NCI-H146 treated with DMSO at 0.1 percent for 48 hours (cell line): ENCODE measurements at regions not wholly inside any gene's neighbourhood (a gene's known extent, or its start where the extent isn't known, plus 50 kb on each side); places are given as distances from the start of the nearest gene placed in this dataset.
"Not testable (repeated sequence)": the region's sequence is repeated elsewhere in the genome, so short reads cannot be mapped to it uniquely, and the experiment has no call there.

Experiments used
- DNase-seq: peaks from one replicate; lab custom pipeline; 2025; ENCODE audit not compliant: unreplicated experiment; lab: John Stamatoyannopoulos, UW

GRCh38 chrX:13478740-13479451, 90.5 kb upstream of the EGFL6 start:
- DNase-seq: no peak

GRCh38 chrX:13476384-13476783, 93.0 kb upstream of the EGFL6 start:
- DNase-seq: no peak

GRCh38 chrX:13474164-13474516, 95.3 kb upstream of the EGFL6 start:
- no peak for DNase-seq

DNA sequence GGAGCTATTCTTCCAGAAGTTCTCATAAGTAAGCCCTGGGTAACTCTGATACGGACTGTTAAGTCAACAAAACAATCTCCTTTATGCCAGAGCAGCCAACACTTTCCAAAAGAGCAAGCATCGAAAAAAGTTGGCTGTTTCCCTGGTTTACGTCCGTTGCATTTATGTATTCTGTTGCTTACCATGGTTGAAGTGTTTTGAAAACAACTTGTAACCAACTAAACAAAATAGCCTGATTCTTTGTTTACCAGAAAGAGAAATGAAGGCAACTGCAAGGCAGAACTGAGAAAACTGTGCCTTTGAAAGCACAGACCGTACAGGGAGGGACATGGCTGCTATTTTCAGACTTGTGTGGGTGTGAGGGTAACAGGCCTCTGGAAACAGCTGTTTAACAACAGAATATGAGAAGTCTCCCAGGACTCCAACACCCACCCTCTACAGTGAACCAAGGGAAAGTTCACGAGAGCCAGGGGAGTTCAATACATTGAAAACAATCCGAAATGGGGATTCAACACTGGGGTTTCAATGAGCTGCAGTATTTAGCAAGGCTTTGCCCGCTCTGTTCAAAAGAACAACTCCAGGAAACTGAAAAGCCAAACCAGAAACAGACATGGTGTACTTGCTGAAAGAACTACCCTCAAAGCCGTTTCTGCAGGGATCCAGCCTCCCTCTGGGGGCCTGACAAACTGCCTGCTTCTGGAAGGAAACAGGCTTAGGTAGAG, 95.8 kb upstream of the EGFL6 start:
- no peak for DNase-seq

DNA sequence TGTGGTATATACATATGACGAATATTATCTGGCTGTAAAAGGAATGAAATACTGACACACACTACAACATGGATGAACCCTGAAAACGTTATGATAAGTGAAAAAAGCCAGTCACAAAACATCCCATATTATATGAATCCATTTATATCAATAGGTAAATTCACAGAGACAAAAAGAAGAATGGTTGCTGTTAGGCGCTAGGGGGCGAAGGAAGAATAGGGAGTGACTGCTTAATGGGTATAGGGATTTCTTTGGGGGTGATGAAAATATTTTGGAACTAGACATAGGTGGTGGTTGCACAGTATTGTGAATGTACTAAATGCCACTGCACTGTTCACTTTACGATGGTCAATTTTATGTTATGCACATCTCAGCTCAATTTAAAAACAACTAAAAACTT, 96.4 kb upstream of the EGFL6 start:
- no peak for DNase-seq

GRCh38 chrX:13471269-13471668, 98.1 kb upstream of the EGFL6 start:
- DNase-seq: no peak

DNA sequence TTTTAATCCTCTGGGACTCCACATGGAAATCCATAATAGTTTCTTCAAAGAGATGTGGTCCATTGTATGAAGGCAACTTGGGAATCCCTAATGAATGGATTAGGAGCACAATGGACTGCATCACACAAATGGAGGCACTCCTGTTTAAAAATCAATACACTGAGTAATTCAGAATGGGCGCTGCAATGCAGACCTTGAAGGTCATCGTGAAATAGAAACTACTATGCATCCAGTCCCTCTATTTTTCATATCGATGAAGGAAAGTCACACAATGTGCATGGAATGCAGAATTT, 98.8 kb upstream of the EGFL6 start:
- no peak for DNase-seq

DNA sequence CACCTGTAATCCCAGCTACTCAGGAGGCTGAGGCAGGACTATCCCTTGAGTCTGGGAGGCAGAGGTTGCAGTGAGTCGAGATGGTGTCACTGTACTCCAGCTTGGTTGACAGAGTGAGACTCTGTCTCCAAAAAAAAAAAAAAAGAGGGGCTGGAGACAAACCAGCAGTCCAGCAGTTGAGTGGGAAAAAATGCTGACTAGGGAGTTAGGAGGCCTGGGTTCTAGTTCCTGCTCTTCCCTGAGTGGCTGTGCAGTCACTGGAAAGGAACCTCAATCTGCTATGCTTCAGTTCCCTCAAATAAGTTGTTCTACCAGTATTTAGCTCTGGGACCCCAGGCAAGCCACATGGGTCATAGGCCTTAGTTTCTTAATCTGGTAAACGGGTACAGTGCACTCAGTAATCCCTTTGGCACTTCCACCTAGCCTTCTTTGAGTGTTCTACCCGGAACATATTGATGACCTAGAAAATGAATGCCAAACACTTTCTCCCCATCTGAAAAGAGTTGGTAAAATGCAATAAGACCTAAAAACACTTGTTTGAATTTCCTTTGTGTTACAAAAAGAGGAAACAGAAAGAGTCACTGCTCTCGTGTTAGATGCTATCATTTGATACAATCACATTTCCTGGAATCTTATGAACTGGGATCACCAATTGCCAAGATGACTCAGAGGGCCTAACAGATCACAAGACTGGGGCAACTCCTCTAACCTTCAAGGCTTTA, 99.3 kb upstream of the EGFL6 start:
- DNase-seq: no peak

DNA sequence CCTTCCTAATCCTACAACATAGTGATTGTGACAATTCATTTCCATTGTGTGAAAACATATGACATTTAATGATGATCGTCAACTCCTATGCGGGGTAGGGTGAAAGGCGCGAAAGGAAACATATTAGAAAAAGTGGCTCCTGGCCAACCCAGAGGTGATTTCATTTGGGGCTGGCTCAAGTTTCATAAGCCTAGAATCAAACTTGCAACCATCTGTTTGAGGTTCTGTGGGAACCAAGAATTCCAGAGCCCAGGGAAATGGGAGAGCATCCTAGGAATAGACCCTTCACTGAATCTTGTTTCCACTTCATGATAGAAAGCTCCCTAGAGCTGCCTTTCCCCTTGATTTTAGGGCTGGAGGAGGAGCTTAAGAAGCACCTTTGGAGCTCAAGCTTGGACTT, 101.3 kb upstream of the EGFL6 start:
- DNase-seq: no peak

DNA sequence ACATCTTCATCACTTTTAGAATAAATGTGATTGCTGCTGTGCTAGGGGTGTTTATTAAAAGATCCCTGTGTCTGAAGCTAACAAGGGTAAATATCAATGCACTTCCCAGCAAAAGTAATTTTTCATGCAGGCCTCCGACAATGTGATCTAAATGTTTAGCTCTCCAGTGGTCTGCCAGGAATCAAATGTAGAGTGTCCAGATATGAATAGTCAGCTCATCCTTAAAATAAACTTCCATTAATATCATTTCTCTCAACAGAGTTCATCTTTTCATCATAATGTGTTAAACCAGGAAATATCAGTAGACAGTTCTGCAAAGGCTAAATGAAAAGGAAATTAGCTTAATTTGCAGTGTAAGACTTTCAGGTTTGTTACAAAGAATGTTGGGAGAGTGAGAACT, 102.2 kb upstream of the EGFL6 start:
- DNase-seq: no peak

- no peak for DNase-seq
Observed at GRCh38 chrX:13464599-13465275, 104.7 kb upstream of the EGFL6 start.

- DNase-seq: peak; percentile 68
Observed at GRCh38 chrX:13463608-13464007, 105.8 kb upstream of the EGFL6 start.

- no peak for DNase-seq
Observed at GRCh38 chrX:13452283-13452682, 117.1 kb upstream of the EGFL6 start.

DNA sequence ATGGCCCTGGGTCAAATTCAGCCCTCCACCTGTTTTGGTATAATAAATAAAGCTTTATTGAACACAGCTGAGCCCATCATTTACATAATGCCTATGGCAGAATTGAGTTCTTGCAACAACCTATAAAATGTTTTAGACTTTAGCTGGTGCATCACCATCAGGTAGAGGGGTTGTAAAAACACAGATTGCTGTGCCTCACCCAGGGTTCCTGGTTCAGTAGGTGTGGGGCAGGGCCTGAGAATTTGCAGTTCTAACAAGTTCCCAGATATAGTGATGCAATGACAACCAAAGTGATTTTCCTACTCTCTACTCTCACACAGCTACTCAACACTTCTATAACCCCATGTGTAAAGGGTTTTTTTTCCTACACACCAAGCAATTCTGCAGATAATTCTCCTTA, 120.0 kb upstream of the EGFL6 start:
- no peak for DNase-seq

DNA sequence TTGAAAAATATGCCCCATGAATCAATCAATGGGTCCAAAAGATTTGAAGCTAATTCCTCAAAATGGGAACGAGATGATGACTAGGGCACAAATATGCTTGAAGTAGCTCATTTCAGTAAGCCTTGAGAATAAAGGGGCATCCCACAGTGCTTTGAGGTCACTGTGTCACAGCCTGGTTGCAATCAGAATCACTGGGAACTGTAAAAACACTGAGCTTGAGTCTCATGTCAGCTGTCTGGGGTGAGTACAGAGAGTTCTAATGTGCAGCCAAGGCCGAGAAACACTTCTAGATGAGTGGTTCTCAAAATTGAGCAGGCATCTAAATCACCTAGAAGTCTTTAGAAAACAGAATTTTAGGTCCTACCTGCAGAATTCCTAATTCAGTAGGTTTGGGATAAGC, 120.5 kb upstream of the EGFL6 start:
- DNase-seq: no peak

DNA sequence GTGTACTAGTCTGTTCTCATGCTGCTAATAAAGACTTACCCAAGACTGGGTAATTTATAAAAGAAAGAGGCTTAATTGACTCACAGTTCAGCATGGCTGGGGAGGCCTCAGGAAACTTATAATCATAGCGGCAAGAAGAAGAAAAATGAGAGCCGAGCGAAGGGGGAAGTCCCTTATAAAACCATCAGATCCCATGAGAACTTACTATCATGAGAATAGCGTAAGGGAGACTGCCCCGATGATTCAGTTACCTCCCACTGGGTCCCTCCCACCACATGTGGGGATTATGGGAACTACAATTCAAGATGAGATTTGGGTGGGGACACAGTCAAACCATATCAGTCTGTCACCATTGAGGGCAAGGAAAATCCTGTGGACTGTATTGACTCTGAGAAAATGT, 121.8 kb upstream of the ATXN3L start:
- DNase-seq: not testable (repeated sequence)

DNA sequence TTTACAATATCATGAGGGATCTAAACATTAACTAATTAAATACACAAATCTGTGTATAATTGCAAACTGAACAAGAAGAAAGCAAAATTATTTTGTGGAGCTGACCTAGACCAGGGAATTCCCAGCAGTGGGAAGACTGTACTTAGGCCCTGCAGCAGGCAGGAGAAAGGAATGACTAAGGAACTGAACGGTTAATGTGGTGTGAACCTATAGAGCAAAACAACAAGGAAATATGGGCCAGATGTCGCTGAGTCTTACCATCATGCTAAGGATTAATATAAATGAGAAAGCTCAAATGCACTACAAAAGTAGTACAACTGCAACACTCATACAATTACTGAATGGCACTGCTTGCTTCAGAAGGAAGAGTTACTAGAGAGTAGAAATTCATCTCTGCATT, 120.3 kb upstream of the ATXN3L start:
- DNase-seq: no peak

DNA sequence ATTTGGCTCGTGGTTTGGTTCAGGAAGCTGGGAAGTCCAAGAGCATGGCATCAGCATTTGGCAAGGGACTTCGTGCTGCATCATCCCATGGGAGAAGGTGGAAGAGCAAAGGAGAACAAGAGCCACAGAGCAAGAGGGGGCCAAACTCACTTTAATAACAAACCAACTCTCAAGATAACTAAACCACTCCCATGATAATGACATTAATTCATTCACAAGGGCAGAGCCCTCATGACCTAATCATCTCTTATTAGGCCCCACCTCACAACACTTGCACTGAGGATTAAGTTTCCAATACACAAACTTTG, 113.4 kb upstream of the ATXN3L start:
- DNase-seq: no peak

DNA sequence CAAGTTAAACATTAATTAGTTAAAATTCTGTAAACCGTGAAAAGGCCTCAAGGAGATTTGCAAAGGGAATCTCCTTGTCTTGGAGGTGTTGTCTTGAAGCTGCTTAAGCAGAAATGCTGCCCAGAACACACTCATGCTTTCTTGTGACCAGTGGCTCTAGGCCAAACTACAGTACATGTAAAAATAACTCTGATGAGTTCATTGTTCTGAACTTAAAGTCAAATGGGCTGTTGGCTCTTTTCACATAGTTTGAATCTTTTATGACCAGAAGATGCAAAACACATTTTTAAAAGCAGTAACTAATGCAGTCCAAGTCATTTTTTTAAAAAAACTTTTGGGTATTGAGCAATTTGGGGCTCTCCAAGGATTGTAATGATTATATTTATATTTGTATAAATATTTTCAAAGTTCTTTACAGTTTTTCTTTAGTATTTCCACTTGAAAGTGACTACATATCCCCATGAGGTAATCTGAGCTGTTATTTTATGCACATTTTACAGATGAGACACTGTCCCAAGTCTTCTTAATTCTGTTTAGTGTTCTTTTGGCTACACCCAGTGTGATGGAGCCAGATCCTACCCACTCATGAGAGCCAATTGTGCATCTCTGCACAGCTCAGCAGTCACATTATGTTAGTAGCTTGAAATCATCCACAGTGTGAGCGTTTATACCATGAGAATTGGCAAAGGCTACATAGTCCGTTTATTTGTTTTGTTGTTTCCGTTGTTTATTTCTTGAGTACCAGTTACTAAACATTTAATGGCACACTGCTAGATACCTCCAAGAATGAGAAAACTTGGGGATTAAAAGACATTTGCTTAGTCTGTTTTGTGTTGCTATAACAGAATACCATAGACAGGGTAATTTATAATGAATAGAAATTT, 112.8 kb upstream of the ATXN3L start:
- DNase-seq: no peak

DNA sequence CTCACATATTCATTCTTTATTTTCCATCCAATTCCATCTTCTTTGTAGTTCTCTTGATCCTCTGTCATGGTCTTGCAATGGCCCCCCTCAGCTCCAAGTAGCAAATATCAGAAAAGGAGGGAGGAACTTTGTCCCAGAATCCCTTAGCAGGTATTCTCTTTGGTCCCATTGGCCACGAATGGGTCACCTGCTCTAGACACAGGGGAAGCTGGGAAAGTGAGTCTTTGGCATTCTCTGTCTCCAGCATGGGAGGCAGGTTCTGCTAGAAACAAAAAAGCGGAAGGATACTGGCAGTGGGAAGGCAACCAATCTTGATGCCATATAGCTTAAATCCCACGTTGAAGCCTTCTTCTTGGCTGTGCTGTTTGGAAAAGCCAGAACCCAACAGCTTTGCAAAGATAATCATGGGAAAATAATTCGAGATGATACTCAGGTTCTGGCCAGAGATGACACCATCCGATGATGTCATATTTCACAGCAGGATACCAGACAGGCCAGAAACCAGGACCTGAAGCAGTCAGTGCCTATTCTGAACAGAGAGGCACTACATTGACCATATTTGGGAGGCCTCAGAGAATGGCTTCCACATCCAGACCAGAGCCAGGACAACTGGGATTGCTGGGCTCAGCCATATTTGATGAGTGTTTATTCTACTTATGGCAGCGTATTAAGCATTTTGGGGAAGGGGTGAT, 110.4 kb upstream of the ATXN3L start:
- DNase-seq: no peak
